ENCODE measurements at regions not wholly inside any gene's neighbourhood (a gene's known extent, or its start where the extent isn't known, plus 50 kb on each side); places are given as distances from the start of the nearest gene placed in this dataset.

- H3K4me3 ChIP-seq (ENCODE audit: low read depth, low read length): no peak overlapping the region
- H3K36me3 ChIP-seq (ENCODE audit: control insufficient read depth, insufficient read depth, low read length): no peaks in the 10 kb centered on the region
- H3K27me3 ChIP-seq (ENCODE audit: control insufficient read depth, insufficient read depth, low read length): no peaks in the 10 kb centered on the region
- no peak for DNase-seq (ENCODE audit: low read depth)
- no peak for TF ChIP-seq CTCF (IDR thresholded peaks at IDR 0.05; ENCODE audit: insufficient read depth, low read length, poor library complexity, severe bottlenecking)
Measured at GRCh38 chr2:57552885-57553284, 493.7 kb upstream of the VRK2 start.

- H3K4me3 ChIP-seq (ENCODE audit: low read depth, low read length): no peak overlapping the region
- no peak for DNase-seq (ENCODE audit: low read depth)
- H3K36me3 ChIP-seq (ENCODE audit: control insufficient read depth, insufficient read depth, low read length): no peaks in the 10 kb centered on the region
- TF ChIP-seq CTCF (IDR thresholded peaks at IDR 0.05; ENCODE audit: insufficient read depth, low read length, poor library complexity, severe bottlenecking): no peak
- no peaks in the 10 kb centered on the region for H3K27me3 ChIP-seq (ENCODE audit: control insufficient read depth, insufficient read depth, low read length)
Measured at GRCh38 chr2:57554348-57554747, 492.3 kb upstream of the VRK2 start.

GRCh38 chr2:57558312-57558711 lies 488.3 kb upstream of the VRK2 start:
- Histone ChIP-seq H3K36me3 (ENCODE audit: control insufficient read depth, insufficient read depth, low read length) (no peaks in the 10 kb centered on the region), H3K4me3 (ENCODE audit: low read depth, low read length) (no peak overlapping the region), H3K27me3 (ENCODE audit: control insufficient read depth, insufficient read depth, low read length) (no peaks in the 10 kb centered on the region)
- no peak for DNase-seq (ENCODE audit: low read depth)
- TF ChIP-seq CTCF (IDR thresholded peaks at IDR 0.05; ENCODE audit: insufficient read depth, low read length, poor library complexity, severe bottlenecking): no peak

GRCh38 chr2:57562495-57562894 lies 484.1 kb upstream of the VRK2 start:
- Histone ChIP-seq H3K4me3 (ENCODE audit: low read depth, low read length) (no peak overlapping the region), H3K27me3 (ENCODE audit: control insufficient read depth, insufficient read depth, low read length) (no peaks in the 10 kb centered on the region), H3K36me3 (ENCODE audit: control insufficient read depth, insufficient read depth, low read length) (no peaks in the 10 kb centered on the region)
- no peak for DNase-seq (ENCODE audit: low read depth)
- no peak for TF ChIP-seq CTCF (IDR thresholded peaks at IDR 0.05; ENCODE audit: insufficient read depth, low read length, poor library complexity, severe bottlenecking)

- no peaks in the 10 kb centered on the region for H3K36me3 ChIP-seq (ENCODE audit: control insufficient read depth, insufficient read depth, low read length)
- no peak overlapping the region for H3K4me3 ChIP-seq (ENCODE audit: low read depth, low read length)
- no peaks in the 10 kb centered on the region for H3K27me3 ChIP-seq (ENCODE audit: control insufficient read depth, insufficient read depth, low read length)
- DNase-seq (ENCODE audit: low read depth): no peak
- no peak for TF ChIP-seq CTCF (IDR thresholded peaks at IDR 0.05; ENCODE audit: insufficient read depth, low read length, poor library complexity, severe bottlenecking)
Measured at GRCh38 chr2:57563015-57563414, 483.6 kb upstream of the VRK2 start.

GRCh38 chr2:57567245-57567644 lies 479.4 kb upstream of the VRK2 start:
- H3K4me3 ChIP-seq (ENCODE audit: low read depth, low read length): no peak overlapping the region
- no peaks in the 10 kb centered on the region for H3K27me3 ChIP-seq (ENCODE audit: control insufficient read depth, insufficient read depth, low read length)
- DNase-seq (ENCODE audit: low read depth): no peak
- TF ChIP-seq CTCF (IDR thresholded peaks at IDR 0.05; ENCODE audit: insufficient read depth, low read length, poor library complexity, severe bottlenecking): no peak
- no peaks in the 10 kb centered on the region for H3K36me3 ChIP-seq (ENCODE audit: control insufficient read depth, insufficient read depth, low read length)
